Fibroblast of pulmonary artery (primary cell): ENCODE measurements at regions not wholly inside any gene's neighbourhood (a gene's known extent, or its start where the extent isn't known, plus 50 kb on each side); places are given as distances from the start of the nearest gene placed in this dataset.

Experiments used
- DNase-seq: peaks from one replicate; pipeline ENCODE4 v3.0.0-alpha.2; 2010; ENCODE audit warnings: low read depth
- H3K4me3 ChIP-seq: replicated peaks from 2 replicates; pipeline ENCODE4 v1.5.1; 2011; ENCODE audit warnings: low read depth, mild to moderate bottlenecking, control low read depth, low read length, moderate library complexity
- TF ChIP-seq, protein P1 (sequence below): IDR thresholded peaks from 2 replicates; pipeline ENCODE4 v1.5.1; 2011; ENCODE audit warnings: mild to moderate bottlenecking, control low read depth, low read length, inconsistent platforms; ENCODE audit errors: missing control alignments

- TF ChIP-seq, protein P1, sequence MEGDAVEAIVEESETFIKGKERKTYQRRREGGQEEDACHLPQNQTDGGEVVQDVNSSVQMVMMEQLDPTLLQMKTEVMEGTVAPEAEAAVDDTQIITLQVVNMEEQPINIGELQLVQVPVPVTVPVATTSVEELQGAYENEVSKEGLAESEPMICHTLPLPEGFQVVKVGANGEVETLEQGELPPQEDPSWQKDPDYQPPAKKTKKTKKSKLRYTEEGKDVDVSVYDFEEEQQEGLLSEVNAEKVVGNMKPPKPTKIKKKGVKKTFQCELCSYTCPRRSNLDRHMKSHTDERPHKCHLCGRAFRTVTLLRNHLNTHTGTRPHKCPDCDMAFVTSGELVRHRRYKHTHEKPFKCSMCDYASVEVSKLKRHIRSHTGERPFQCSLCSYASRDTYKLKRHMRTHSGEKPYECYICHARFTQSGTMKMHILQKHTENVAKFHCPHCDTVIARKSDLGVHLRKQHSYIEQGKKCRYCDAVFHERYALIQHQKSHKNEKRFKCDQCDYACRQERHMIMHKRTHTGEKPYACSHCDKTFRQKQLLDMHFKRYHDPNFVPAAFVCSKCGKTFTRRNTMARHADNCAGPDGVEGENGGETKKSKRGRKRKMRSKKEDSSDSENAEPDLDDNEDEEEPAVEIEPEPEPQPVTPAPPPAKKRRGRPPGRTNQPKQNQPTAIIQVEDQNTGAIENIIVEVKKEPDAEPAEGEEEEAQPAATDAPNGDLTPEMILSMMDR, result no peak
- DNase-seq, result no peak
- H3K4me3 ChIP-seq, result no peak overlapping the region
These were observed 243.3 kb downstream of the SOX4 start for GRCh38 chr6:21836772-21837425.

GRCh38 chr6:21840428-21840827 lies 246.9 kb downstream of the SOX4 start:
- peak; percentile 72 for DNase-seq
- TF ChIP-seq, protein P1, result no peak
- no peak overlapping the region for H3K4me3 ChIP-seq

GRCh38 chr6:21842875-21843645 lies 249.5 kb downstream of the SOX4 start:
- TF ChIP-seq, protein P1, result no peak
- no peak overlapping the region for H3K4me3 ChIP-seq
- DNase-seq, result no peak

DNA sequence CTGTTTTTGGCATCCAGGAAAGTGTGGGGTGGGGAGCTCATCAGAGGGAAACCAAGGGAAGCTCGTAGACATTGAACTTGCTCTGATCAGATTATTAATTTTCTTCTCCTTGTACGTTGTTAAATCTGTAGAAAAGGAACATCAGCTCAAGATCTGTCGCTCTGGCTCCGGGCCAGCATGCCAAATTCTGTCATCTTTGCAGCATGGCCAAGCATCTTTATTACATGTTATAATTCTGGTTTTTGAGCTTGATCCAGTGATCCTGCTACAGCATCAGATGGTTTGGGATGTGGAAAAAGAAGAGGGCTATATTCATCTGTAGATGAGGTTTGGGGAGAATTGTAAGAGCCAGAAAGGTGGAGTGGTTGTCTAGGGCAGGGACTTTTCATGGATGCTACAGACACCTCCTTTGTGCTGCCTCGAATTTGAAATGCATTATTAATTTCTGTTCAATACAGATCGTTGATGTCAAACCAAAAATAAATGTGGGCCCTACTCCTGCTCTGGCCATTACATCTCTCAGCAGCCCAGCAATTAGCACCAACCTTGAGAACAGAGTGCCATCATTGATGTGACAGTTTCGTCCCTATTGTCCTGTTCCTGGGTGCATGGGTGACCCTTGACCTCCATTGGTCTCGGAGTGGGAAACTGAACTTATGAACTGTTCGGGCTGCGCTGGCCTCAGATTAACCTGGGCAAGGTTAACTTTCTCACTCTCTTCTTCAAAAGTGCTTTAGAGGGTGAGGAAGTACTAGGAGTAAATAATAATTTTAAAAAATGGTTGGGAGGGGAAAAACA lies 250.8 kb downstream of the SOX4 start:
- H3K4me3 ChIP-seq, result no peak overlapping the region
- TF ChIP-seq, protein P1, result no peak
- no peak for DNase-seq

DNA sequence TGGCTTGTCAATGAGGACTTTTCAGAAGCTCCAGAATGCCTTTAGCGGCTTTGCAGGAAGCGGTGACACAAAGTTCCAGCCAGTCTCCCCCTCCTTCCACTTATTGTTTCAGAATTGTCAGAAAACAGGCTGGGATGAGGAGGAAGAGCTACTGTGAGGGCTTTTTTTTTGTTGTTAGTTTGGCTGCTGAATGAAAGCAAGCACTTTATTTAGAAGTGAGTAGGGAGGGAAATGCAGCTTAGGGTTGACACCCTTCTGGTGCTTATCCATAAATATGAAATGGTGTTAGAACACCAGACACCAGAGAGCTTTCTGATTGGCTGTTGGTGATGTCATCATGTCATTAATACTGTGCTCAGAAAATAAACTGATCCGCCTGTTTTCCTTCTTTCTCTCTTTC lies 251.5 kb downstream of the SOX4 start:
- TF ChIP-seq, protein P1, result no peak
- no peak overlapping the region for H3K4me3 ChIP-seq
- peak; percentile 61 for DNase-seq

DNA sequence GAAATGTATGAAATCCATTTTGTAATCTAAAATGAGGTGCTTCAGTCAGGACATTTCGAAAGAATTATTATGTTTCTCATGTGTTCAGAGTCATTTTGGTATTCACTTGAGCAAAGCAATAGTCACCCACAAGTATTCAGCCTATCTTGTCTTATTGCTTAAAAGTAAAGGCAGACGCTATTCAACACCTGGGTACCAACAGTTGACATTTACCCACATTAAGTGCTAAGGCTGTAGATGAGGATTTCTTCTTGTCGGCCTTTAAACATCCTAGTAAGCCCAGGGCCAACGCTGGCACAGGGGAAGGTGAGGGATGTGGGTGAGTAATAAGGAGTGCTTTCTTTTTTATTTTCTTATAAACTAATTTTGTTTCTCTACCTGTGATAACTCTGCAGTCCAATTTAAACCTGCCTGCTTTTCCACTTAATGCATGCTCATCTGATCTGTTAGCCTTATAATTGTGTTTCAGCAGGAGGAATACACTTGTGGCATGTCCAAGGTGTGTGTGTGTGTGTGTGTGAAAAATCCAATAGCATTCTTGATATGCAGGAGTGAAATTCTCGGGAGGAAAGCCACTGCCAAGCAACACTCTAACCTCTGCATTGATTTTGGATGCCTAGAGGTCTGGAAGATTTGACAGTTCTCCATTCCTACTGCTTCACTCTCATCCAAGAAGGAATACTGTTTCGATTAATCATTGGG lies 252.0 kb downstream of the SOX4 start:
- no peak for DNase-seq
- TF ChIP-seq, protein P1, result no peak
- no peak overlapping the region for H3K4me3 ChIP-seq
